PC-9 (cell line): ENCODE measurements at regions not wholly inside any gene's neighbourhood (a gene's known extent, or its start where the extent isn't known, plus 50 kb on each side); places are given as distances from the start of the nearest gene placed in this dataset.

Experiments used
- EZH2 ChIP-seq: fragments of 200-600 bp; sonication (generic); IDR thresholded peaks from 2 replicates; pipeline ENCODE4 v1.8.0; 2017; ENCODE audit warnings: antibody characterized with exemption, low read depth
- TF ChIP-seq, protein P1 (sequence below): fragments of 200-600 bp; sonication (generic); conservative IDR thresholded peaks from 2 replicates; pipeline ENCODE4 v1.6.1; 2017; ENCODE audit warnings: mixed run types, antibody characterized with exemption, mild to moderate bottlenecking, moderate library complexity

- TF ChIP-seq, protein P1, sequence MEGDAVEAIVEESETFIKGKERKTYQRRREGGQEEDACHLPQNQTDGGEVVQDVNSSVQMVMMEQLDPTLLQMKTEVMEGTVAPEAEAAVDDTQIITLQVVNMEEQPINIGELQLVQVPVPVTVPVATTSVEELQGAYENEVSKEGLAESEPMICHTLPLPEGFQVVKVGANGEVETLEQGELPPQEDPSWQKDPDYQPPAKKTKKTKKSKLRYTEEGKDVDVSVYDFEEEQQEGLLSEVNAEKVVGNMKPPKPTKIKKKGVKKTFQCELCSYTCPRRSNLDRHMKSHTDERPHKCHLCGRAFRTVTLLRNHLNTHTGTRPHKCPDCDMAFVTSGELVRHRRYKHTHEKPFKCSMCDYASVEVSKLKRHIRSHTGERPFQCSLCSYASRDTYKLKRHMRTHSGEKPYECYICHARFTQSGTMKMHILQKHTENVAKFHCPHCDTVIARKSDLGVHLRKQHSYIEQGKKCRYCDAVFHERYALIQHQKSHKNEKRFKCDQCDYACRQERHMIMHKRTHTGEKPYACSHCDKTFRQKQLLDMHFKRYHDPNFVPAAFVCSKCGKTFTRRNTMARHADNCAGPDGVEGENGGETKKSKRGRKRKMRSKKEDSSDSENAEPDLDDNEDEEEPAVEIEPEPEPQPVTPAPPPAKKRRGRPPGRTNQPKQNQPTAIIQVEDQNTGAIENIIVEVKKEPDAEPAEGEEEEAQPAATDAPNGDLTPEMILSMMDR, result no peak
- TF ChIP-seq EZH2, result no peak
These were observed 327.7 kb downstream of the SUCLG1 start for GRCh38 chr2:84131278-84131830.
